Femur (tissue), 1 donor: ENCODE measurements at regions not wholly inside any gene's neighbourhood (a gene's known extent, or its start where the extent isn't known, plus 50 kb on each side); places are given as distances from the start of the nearest gene placed in this dataset.

Source experiments
- DNase-seq: peaks from one replicate; pipeline ENCODE4 v3.0.0-alpha.2; 2017

- DNase-seq = no peak
Measured at GRCh38 chr4:54359919-54360650, 131.0 kb downstream of the PDGFRA start.

- no peak for DNase-seq
Measured at GRCh38 chr4:54363037-54363436, 133.9 kb downstream of the PDGFRA start.

GRCh38 chr4:54365691-54366090 is 136.6 kb downstream of the PDGFRA start:
- no peak for DNase-seq

GRCh38 chr4:54367059-54367458 is 138.0 kb downstream of the PDGFRA start:
- no peak for DNase-seq

- no peak for DNase-seq
Measured at GRCh38 chr4:54368281-54369265, 139.5 kb downstream of the PDGFRA start.

GRCh38 chr4:54371173-54371572 is 142.1 kb downstream of the PDGFRA start:
- DNase-seq = no peak

- no peak for DNase-seq
Measured at GRCh38 chr4:54372951-54373350, 143.9 kb downstream of the PDGFRA start.

- DNase-seq = no peak
Measured at GRCh38 chr4:54373718-54374210, 144.7 kb downstream of the PDGFRA start.

GRCh38 chr4:54378461-54378860 is 149.4 kb downstream of the PDGFRA start:
- no peak for DNase-seq

- DNase-seq = no peak
Measured at GRCh38 chr4:54384152-54384551, 155.1 kb downstream of the PDGFRA start.

GRCh38 chr4:54384563-54384962 is 155.5 kb downstream of the PDGFRA start:
- peak; percentile 39 for DNase-seq

- DNase-seq = no peak
Measured at GRCh38 chr4:54386042-54386669, 157.1 kb downstream of the PDGFRA start.

GRCh38 chr4:54386693-54387092 is 157.6 kb downstream of the PDGFRA start:
- no peak for DNase-seq

GRCh38 chr4:54390670-54391069 is 161.6 kb downstream of the PDGFRA start:
- DNase-seq = no peak

- no peak for DNase-seq
Measured at GRCh38 chr4:54391104-54391503, 162.0 kb downstream of the PDGFRA start.

- no peak for DNase-seq
Measured at GRCh38 chr4:54392479-54392878, 163.4 kb downstream of the PDGFRA start.

GRCh38 chr4:54393243-54393642 is 164.2 kb downstream of the PDGFRA start:
- DNase-seq = no peak

- no peak for DNase-seq
Measured at GRCh38 chr4:54395013-54395527, 166.0 kb downstream of the PDGFRA start.

- DNase-seq = no peak
Measured at GRCh38 chr4:54400188-54400587, 171.1 kb downstream of the PDGFRA start.

GRCh38 chr4:54400802-54401201 is 171.7 kb downstream of the PDGFRA start:
- peak; percentile 35 for DNase-seq

GRCh38 chr4:54402880-54403480 is 173.9 kb downstream of the PDGFRA start:
- no peak for DNase-seq

GRCh38 chr4:54403700-54404453 is 174.8 kb downstream of the PDGFRA start:
- no peak for DNase-seq
